Activated CD8-positive, alpha-beta memory T cell treated with anti-CD3 and anti-CD28 coated beads, Interleukin-2, amount 50 U/mL, for 1 hour (primary cell): ENCODE measurements at regions not wholly inside any gene's neighbourhood (a gene's known extent, or its start where the extent isn't known, plus 50 kb on each side); places are given as distances from the start of the nearest gene placed in this dataset.
"Not testable (repeated sequence)": the region's sequence is repeated elsewhere in the genome, so short reads cannot be mapped to it uniquely, and the experiment has no call there.

Source experiments
- DNase-seq: peaks from one replicate; pipeline ENCODE4 v3.0.0-alpha.2; 2020; ENCODE audit errors: extremely low read depth

DNA sequence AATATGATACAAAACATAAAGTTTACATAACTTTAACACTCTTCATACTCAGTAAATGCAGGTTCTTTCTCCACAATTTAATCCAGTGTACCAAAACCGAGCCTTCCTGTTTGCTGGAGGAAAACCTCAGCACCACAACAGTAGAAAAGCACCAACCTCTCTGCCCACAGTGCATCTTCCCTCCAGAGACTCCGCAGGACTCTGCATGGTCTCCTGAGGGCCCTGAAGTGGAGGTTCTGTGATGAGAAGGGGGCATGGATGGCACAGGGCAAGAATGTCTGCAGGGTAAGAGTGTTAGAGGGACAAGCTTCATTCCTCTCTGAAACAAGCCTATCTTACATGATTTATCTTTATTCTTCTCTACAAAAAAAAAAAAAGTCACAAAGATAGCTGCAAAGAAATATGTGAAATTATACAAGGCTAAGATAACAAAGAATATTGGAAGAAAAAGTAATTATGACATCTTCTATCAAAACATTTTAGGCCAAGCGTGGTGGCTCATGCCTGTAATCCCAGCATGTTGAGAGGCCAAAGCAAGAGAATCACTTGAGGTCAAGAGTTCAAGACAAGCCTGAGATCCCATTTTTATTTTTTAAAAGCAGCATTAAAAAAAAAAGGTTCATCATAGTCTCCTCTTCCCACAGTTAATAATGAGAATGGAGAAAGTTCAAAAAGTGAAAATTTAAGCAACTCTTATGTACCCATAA lies 102.0 kb downstream of the VPREB1 start:
- no peak for DNase-seq

DNA sequence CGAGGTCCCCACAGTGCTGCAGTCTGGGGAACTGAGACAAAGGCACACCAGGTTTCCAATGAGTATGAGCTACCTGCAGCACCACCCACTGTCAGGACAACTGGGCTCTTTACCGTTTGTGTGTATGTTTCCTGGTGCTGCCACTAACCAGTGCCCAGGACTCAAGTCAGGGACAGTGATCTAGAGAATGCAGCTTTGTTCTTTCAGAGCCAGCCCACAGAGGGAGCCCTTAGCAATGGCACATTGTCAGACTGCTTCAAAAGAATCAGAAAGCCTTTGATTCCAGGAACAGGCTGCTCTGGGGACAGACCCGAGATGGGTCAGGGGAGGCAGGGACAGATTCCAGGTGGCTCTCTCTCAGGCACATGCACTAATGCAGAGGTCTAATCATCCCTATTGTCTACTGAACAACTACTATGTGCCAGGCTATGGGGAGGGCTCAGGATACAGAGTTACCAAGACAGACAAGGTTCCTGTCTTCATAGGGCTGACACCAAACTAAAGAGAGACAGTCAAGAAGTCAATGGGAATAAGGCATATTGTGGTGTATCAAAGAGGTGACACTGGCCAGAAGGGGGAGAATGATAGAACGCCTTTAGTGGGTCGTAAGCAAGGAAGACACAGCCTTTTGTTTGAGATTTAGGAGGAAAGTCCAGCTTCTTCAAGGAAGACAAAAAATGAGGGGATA lies 103.7 kb downstream of the VPREB1 start:
- DNase-seq: no peak

DNA sequence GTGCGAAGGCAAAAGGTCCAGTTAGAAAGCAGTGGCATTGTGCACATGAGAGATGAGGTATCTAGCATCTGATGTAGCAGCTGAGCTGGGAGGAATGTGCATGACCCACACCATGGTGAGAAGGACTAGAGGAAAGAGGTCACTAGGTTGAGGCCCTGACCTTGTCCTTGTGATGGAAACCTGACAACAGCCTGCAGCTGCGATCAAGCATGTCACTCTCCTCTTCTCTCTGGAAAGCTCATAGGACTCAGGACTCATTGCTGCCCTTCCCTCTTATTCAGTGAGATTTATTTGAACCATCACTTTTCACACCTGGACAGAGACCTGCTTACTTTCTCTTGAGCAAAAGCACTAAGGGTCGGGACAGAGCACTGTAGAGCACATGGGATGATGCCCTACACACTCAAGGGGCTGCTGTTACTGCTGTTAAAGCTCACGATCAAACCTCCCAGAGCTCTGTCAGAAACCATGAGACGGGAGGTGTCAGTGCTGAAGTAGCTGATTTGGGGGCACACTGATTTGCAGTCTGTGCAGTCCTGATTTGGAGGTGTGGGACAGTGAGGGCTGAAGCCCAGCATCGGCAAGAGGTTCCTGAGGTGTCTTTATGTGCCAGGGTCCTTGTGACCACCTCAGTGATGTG lies 104.3 kb downstream of the VPREB1 start:
- no peak for DNase-seq

DNA sequence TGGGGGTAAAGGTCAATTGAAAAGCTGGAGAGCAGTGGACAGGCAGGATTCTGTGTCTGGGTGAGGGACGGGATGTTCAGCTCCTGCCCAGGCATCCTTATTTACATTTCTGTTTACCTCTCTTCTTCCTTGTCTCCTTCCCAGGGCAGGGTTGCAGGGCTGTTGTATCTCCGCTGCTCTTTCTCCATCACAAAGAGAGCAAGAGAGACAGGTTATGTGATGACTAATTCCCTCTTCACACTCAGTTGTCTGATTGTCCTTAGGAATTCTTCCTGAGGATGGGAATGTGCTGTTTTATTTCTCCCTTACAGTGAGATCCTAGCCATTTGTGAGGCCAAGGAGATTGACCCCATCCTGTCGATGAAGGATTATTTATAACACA lies 104.9 kb downstream of the VPREB1 start:
- no peak for DNase-seq

DNA sequence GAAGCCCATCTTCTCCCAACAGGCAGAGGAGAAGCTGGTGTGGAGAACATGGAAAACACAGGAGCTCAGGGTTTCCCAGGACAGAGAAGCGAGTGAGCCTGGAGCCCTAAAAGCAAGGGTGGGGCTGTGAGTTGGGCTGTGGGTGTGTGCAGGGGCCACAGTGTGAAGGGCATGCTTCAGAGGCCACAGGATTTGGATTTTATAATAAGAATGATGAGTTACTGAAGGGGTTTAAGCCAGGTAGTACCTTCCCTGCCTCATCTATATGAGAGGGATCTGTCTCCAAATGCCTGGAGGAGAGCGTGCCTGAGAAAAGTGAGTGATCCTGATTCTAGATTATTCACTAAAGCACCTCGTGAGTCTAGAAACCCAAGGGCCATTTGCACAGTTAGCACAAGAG lies 106.8 kb downstream of the VPREB1 start:
- no peak for DNase-seq

DNA sequence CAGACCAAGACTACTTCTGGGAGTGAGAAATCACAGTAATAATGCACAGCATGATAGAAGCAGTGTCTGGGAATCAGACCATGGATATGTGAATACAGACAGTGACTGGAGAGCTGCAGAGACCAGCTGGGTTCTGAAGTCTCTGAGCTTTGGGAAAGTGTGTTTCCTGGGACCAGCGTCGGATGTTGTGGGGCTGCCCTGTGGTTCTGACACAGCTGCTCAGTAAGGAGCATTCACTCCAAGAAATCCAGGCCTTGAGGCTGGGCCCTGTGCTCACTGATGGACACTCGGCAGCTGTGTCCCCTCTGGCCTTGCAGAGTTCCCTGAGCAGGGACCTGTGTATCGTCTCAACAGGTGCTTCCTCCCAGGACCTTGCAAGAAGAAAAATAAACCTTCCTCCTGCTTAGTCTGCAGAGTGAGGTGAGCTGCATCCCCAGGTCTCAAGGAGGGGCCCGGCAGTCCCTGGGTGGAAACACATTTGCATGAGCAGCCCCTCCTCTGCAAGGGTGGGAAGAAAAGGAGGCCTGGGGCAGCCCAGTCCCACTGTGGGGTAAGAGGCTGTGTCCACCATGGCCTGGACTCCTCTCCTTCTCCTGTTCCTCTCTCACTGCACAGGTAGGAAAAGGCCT lies 107.9 kb downstream of the VPREB1 start:
- no peak for DNase-seq

DNA sequence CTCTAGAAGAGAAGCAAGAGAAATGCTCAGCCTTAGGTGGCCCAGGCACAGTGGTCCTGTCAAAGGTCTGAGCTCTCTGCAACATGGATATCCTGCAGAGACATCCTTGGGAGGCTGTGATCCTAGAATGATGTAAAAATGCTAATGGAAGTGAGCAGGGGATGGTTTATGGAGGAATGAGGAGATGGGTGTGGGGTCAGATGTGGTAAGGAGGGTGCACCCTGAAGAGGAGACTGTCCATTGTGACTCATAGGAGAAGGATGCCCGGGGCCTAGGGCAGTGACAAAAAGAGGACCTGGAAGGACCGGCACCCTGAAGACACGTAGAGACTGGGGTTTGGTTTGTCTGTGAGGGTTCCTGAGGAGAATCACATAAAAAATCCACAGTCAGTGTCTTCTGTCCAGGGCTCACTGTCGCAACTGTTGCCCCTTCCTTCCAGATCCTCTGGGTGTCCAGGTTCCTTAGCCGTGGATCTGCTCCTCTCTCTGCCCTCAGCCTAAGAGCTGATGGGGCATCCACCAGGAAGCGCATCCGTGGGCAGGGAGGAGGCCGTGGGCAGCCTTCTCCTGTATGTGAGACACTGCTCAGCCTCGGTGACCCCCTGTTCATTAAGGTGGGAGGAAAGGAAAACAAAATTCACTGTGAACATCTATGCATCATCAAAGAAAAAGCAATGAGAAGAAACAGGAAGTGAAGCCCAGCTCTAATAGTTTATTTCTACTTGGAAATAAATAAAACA lies 110.7 kb downstream of the VPREB1 start:
- DNase-seq: no peak

DNA sequence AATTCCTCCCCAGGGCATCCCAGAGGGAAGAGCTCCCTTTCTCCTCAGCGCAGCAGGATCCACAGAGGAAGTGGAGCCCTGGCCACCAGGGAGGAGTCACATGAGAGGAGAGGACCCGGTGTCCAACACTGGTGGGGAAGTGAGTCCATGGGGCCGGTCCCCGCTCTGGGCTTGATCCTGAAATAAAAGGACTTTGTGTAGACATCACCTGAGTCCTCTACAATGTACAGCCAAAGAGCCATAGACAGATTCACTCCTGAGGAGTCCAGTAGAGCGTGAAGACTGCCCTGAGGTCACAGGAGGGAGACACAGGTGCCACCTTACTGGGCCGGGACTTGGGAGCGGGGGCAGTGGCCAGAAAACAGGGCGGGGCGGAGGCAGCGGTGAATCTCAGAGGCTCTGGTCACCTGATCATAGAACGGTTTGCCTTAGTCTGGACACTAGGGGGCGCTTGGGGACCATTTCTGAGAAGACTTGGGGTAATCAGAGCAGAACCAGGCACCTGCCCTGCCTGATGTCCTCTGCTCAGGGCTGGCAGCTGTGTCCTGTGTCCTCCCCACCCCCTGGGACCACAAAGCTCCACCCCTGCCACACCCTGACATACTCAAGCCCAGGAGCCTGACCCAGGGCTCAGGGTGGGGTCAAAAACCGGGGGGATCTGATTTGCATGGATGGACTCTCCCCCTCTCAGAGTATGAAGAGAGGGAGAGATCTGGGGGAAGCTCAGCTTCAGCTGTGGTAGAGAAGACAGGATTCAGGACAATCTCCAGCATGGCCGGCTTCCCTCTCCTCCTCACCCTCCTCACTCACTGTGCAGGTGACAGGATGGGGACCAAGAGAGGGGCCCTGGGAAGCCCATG lies 112.7 kb downstream of the VPREB1 start:
- peak; percentile 14 for DNase-seq

DNA sequence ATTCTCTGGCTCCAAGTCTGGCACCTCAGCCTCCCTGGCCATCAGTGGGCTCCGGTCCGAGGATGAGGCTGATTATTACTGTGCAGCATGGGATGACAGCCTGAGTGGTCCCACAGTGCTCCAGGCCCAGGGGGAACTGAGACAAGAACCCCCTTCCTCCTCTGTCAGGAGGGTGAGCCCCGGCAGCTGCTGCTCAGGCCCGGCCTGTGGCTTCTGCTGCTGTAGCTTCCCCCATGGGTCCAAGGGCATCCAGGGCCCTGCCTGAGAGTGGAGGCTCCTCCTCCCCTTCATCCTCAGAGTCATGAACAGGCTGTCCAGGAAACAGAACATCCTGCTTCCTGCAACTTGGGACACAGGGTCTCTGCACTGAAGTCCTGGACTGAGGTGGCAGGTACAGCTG lies 113.6 kb downstream of the VPREB1 start:
- DNase-seq: no peak

DNA sequence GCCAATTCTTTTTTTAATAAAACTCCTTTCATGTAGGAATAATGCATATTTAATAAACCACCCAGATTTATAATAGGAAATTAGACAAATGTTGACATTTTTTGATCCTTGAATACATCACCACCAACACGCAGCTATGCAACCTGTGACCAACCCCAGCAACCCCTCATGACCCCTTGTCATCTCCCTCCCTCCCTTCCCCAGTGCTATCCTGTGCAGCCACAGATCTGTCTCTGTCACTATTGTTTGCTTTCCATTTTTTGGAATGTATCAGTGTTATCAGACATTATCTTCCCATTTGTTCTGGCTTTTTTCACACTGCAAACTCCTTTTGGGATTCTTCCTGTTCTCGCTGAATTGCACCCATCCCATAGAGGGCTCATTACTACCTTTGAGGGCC lies 114.1 kb downstream of the VPREB1 start:
- DNase-seq: no peak

DNA sequence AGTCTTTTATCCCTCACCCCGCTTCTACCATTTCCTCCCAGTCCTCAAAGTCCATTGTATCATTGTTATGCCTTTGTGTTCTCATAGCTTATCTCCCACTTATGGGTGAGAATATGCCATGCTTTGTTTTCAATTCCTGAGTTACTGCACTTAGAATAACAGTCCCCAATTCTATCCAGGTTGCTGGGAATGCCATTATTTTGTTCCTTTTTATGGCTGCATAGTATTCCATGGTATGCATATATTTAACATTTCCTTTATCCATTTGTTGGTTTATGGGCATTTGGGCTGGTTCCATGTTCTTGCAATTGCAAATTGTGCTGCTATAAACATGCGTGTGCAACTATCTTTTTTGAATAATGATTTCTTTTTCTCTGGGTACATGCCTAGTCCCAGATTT lies 114.9 kb downstream of the VPREB1 start:
- no peak for DNase-seq

DNA sequence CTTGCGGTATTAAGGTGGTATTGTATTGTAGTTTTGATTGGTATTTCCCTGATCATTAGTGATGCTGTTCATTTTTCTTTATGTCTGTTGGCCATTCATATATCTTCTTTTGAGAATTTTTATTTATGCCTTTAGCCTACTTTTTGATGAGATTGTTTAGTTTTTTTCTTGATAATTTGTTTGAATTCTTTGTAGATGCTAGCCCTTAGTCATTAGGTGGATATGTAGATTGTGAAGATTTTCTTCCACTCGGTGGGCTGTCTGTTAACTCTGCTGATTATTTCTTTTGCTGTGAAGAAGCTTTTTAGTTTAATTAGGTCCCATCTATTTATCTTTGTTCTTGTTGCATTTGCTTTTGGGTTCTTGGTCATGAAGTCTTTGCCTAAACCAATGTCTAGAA lies 115.4 kb downstream of the VPREB1 start:
- no peak for DNase-seq

DNA sequence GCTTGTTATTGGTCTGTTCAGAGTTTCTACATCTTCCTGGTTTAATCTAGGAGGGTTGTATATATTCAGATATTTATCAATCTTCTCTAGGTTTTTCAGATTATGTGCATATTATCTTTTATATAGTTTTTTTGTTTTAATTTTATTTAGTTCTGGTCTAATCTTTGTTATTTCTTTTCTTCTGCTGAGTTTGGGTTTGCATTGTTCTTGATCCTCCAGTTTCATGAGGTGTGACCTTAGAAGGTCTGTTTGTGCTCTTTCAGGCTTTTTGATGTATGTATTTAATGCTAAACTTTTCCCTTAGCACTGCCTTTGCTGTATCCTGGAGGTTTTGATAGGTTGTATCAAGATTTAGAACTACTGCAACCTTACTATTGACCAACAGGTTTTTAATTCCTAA lies 117.7 kb downstream of the VPREB1 start:
- no peak for DNase-seq

DNA sequence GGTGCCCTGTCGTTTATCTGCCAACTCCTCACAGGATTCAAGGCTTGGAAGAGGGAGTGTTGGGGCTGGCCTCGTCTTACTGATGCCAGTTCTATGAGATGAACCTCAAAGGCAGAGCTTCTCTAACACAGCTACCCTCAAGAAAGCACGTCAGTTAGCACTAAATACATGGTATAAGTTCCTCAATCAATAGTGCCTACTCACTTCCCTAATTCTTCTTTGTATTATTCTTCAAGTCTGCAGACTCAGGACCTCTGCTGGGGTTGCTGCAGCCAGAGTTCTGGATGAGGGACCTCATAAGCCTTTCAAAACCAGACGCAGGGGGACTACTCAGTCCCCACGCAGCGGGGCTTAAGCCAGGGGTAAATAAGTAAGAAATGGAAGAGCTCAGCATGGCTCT lies 118.3 kb downstream of the VPREB1 start:
- no peak for DNase-seq

DNA sequence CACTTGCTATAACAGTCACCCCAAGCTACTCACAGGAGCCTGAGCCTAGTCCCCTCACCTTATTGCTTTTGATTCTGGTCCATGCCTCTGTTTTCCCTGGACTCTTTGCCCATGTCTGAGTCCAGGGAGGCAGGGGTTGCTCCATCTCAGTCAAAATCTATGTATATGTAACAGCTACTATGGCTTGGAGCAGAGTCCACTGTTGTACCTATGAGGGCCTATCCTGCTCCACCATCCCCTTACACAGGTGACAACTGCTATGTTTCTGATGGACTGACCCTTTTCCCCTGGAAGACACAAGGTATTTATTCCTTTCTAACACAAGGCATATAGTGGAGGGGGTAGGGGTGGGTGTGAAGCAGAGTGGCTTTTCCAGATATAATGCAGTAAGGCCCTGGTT lies 119.6 kb downstream of the VPREB1 start:
- no peak for DNase-seq

DNA sequence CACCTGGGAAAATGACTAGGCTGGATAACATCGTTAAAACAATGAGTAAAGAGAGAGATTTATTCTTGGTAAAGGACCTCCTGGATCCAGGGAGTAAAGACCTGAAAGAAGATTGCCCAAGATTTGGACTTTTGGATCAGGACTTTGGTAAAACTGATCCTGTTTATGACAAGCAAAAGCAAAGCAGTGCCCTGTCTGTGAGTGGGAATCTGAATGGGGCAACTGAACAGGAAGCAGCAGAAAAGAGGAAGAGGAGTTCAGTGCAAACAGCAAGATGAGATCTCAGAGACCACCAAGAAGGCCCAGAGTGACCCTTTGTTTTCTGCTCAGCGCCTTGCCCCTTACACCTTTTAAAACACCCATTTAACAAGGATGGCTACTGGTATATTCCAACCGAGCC lies 122.0 kb downstream of the VPREB1 start:
- DNase-seq: no peak

DNA sequence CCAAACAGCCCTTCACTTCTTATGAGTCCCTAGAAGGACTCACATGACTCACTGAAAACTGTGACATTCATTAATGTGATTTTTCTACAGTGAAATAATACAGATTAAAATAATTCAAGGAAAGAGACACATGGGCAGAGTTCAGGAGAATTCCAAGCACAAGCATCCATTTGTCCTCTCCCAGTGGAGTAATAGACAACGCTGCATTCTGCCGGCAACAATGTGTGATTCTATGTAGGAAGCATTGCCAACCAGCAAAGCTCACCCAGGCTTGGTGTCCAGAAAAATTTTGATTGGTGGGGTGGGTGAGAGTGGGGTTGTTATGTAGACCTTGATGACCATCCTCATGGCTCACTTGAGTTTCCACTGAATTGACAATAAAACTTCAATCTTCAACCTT lies 123.9 kb downstream of the VPREB1 start:
- DNase-seq: no peak

DNA sequence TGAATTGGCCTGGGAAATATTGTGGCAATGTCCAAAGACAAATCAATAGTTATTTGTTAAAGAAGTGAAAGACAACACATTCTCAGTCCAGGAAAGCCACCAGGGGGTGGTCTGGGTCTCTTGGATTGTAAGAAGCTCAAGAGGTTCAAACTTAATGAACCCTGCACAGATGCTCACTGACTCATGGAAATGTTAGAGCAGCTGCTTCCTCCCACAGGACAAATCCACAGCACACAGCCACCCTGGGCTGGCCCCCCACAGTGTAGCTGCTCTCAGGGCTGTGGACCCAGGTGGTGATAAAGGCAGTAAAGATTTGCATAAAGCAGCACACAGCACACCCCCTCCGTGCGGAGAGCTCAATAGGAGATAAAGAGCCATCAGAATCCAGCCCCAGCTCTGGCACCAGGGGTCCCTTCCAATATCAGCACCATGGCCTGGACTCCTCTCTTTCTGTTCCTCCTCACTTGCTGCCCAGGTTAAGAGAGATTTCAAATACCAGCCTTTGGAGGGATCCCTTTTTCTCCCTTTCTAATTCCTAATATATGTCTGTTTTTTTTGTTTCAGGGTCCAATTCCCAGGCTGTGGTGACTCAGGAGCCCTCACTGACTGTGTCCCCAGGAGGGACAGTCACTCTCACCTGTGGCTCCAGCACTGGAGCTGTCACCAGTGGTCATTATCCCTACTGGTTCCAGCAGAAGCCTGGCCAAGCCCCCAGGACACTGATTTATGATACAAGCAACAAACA lies 124.8 kb downstream of the VPREB1 start:
- DNase-seq: not testable (repeated sequence)

DNA sequence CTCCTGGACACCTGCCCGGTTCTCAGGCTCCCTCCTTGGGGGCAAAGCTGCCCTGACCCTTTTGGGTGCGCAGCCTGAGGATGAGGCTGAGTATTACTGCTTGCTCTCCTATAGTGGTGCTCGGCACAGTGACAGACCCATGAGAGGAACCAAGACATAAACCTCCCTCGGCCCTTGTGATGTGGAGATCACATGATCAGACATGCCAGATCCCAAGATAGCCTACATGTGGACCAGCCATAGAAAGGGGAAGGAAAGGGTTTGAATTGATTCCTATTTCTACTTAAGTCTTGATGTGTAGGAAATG lies 125.3 kb downstream of the VPREB1 start:
- DNase-seq: no peak

DNA sequence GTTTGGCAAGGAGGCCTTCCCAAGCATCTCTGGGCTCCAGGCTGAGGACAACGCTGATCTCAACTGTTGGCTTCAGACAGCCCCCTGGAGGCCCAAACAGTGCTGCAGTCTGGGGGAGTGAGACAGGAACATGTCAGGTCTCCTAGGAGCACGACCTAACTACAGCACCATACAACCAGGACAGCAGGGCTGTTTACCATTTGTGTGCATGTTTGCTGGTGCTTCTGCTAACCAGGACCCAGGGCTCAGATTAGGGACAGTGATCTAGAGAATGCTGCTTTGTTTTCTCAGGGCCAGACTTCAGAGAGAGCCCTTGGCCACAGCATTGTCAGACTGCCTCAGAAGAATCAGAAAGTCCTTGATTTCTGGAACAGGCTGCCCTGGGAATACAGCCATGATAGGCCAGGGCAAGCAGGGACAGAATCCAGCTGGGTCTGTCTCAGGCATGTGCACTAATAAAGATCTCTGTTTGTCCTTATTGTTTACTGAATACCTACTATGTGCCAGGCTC lies 126.5 kb downstream of the VPREB1 start:
- no peak for DNase-seq
